Esophagus (tissue), 2 donors: ENCODE measurements at regions not wholly inside any gene's neighbourhood (a gene's known extent, or its start where the extent isn't known, plus 50 kb on each side); places are given as distances from the start of the nearest gene placed in this dataset.
A peak's percentile ranks its signal among the peaks of the same experiment; 100 is the strongest.

Experiments
- H3K27ac ChIP-seq, 2 donors: one replicate each; pipeline ENCODE4 v1.5.1; 2013; ENCODE audit warnings: low read depth in 2 of 2, mild to moderate bottlenecking in 2 of 2, inconsistent platforms in 1 of 2, low read length in 1 of 2, moderate library complexity in 1 of 2
- H3K27me3 ChIP-seq, 2 donors: one replicate each; pipeline ENCODE4 v1.6.1; 2013; ENCODE audit warnings: low read length in 2 of 2, control low read depth in 1 of 2, mild to moderate bottlenecking in 1 of 2; ENCODE audit not compliant: insufficient read depth in 2 of 2, control insufficient read depth in 1 of 2
- H3K36me3 ChIP-seq, 2 donors: one replicate each; pipeline ENCODE4 v1.6.1; 2013; ENCODE audit warnings: low read length in 1 of 2; ENCODE audit not compliant: control insufficient read depth in 2 of 2, insufficient read depth in 2 of 2
- H3K4me1 ChIP-seq, 2 donors: one replicate each; pipeline ENCODE4 v1.6.1; 2013; ENCODE audit warnings: low read length in 1 of 2; ENCODE audit not compliant: control insufficient read depth in 2 of 2, insufficient read depth in 2 of 2
- H3K4me3 ChIP-seq, 2 donors: one replicate each; pipeline ENCODE4 v1.5.1; 2013; ENCODE audit warnings: low read length in 2 of 2, mild to moderate bottlenecking in 2 of 2, low read depth in 1 of 2, moderate library complexity in 1 of 2
- H3K9me3 ChIP-seq, 2 donors: one replicate each; pipeline ENCODE4 v1.6.1; 2013; ENCODE audit warnings: mild to moderate bottlenecking in 2 of 2, low read depth in 1 of 2, low read length in 1 of 2, moderate library complexity in 1 of 2; ENCODE audit not compliant: control insufficient read depth in 2 of 2, insufficient read depth in 1 of 2
- WGBS, 2 donors: extraction: QIAGEN DNeasy Blood & Tissue Kit; methylation state at CpG; one replicate each; pipeline ENCODE4 v1.1.7; 2013; 5-methylcytosine and 5-hydroxymethylcytosine counted together
- donor health status: healthy with polysubstance abuse.
- donor health status: Bipolar disorder and iron deficiency.

- Histone ChIP-seq H3K4me1 (peaks cover 6 to 10% of the 10 kb centered on the region in 2 donors), H3K9me3 (peaks cover 2 to 4% of the 10 kb centered on the region in 2 donors), H3K4me3 (no peak overlapping the region), H3K36me3 (no peaks in the 10 kb centered on the region), H3K27ac (no peak overlapping the region), H3K27me3 (no peaks in the 10 kb centered on the region)
These were observed 378.3 kb downstream of the BCL11B start for GRCh38 chr14:98893675-98894074.

GRCh38 chr14:98894600-98894999 is 377.4 kb downstream of the BCL11B start:
- H3K9me3 ChIP-seq: peaks cover 0 to 2% of the 10 kb centered on the region in 2 donors
- 66% methylated on average over 5 of the region's 5 CpGs for WGBS, 2 donors
- H3K4me3 ChIP-seq: no peak overlapping the region
- no peaks in the 10 kb centered on the region for H3K27me3 ChIP-seq
- no peak overlapping the region for H3K27ac ChIP-seq
- H3K4me1 ChIP-seq: peaks cover 6 to 14% of the 10 kb centered on the region in 2 donors
- no peaks in the 10 kb centered on the region for H3K36me3 ChIP-seq

- H3K4me1 ChIP-seq: peaks cover 6 to 14% of the 10 kb centered on the region in 2 donors
- 71 to 72% methylated on average over 5 of the region's 5 CpGs for WGBS, 2 donors
- no peaks in the 10 kb centered on the region for H3K36me3 ChIP-seq
These were observed 375.5 kb downstream of the BCL11B start for GRCh38 chr14:98896449-98896848.

GRCh38 chr14:98897605-98898309 is 374.2 kb downstream of the BCL11B start:
- 58 to 68% methylated on average over 7 of the region's 7 CpGs for WGBS, 2 donors
- Histone ChIP-seq H3K9me3 (no peaks in the 10 kb centered on the region), H3K27ac (peak overlapping the region; percentile 13 to 29), H3K36me3 (no peaks in the 10 kb centered on the region), H3K27me3 (no peaks in the 10 kb centered on the region), H3K4me3 (no peak overlapping the region), H3K4me1 (peaks cover 6 to 14% of the 10 kb centered on the region in 2 donors)

More at GRCh38 chr14:98896449-98896848, 375.5 kb downstream of the BCL11B start:
- H3K9me3 ChIP-seq: no peaks in the 10 kb centered on the region
- no peak overlapping the region for H3K27ac ChIP-seq
- H3K4me3 ChIP-seq: no peak overlapping the region
- H3K27me3 ChIP-seq: no peaks in the 10 kb centered on the region

- WGBS, 2 donors: 61 to 79% methylated on average over 9 of the region's 9 CpGs
- Histone ChIP-seq H3K36me3 (no peaks in the 10 kb centered on the region), H3K27me3 (no peaks in the 10 kb centered on the region), H3K4me1 (peaks cover 4 to 21% of the 10 kb centered on the region in 2 donors), H3K27ac (no peak overlapping the region), H3K9me3 (no peaks in the 10 kb centered on the region), H3K4me3 (no peak overlapping the region)
These were observed 372.6 kb downstream of the BCL11B start for GRCh38 chr14:98899441-98899840.

- H3K27me3 ChIP-seq: no peaks in the 10 kb centered on the region
- H3K4me1 ChIP-seq: peaks cover 6 to 27% of the 10 kb centered on the region in 2 donors
- H3K36me3 ChIP-seq: no peaks in the 10 kb centered on the region
- H3K9me3 ChIP-seq: no peaks in the 10 kb centered on the region
- H3K27ac ChIP-seq: no peak overlapping the region
- 94 to 95% methylated on average over 15 of the region's 15 CpGs for WGBS, 2 donors
- H3K4me3 ChIP-seq: no peak overlapping the region
These were observed 371.8 kb downstream of the BCL11B start for GRCh38 chr14:98900236-98900635.

GRCh38 chr14:98900798-98901197 is 371.2 kb downstream of the BCL11B start:
- Histone ChIP-seq H3K9me3 (no peaks in the 10 kb centered on the region), H3K36me3 (no peaks in the 10 kb centered on the region), H3K27me3 (no peaks in the 10 kb centered on the region), H3K27ac (no peak overlapping the region), H3K4me1 (peaks cover 6 to 27% of the 10 kb centered on the region in 2 donors), H3K4me3 (no peak overlapping the region)
- 78 to 82% methylated on average over 4 of the region's 4 CpGs for WGBS, 2 donors

- no peaks in the 10 kb centered on the region for H3K27me3 ChIP-seq
- peaks cover 8 to 27% of the 10 kb centered on the region in 2 donors for H3K4me1 ChIP-seq
- no peaks in the 10 kb centered on the region for H3K36me3 ChIP-seq
- 87 to 89% methylated on average over 16 of the region's 16 CpGs for WGBS, 2 donors
- no peak overlapping the region for H3K4me3 ChIP-seq
- no peak overlapping the region for H3K27ac ChIP-seq
- no peaks in the 10 kb centered on the region for H3K9me3 ChIP-seq
These were observed 370.3 kb downstream of the BCL11B start for GRCh38 chr14:98901511-98902205.

- no peaks in the 10 kb centered on the region for H3K36me3 ChIP-seq
- H3K4me3 ChIP-seq: no peak overlapping the region
- H3K4me1 ChIP-seq: peaks cover 8 to 31% of the 10 kb centered on the region in 2 donors
- no peaks in the 10 kb centered on the region for H3K9me3 ChIP-seq
- H3K27me3 ChIP-seq: no peaks in the 10 kb centered on the region
- whole genome bisulfite sequencing, 2 donors: 49 to 72% methylated on average over 2 of the region's 2 CpGs
- peak overlapping the region in 1 of 2 donors; percentile 70 for H3K27ac ChIP-seq
These were observed 368.6 kb downstream of the BCL11B start for GRCh38 chr14:98903371-98903770.
